HG03558 (cell line): ENCODE measurements at regions not wholly inside any gene's neighbourhood (a gene's known extent, or its start where the extent isn't known, plus 50 kb on each side); places are given as distances from the start of the nearest gene placed in this dataset.
"Not testable (repeated sequence)": the region's sequence is repeated elsewhere in the genome, so short reads cannot be mapped to it uniquely, and the experiment has no call there.

Experiments
- ATAC-seq: cut with Tn5 transposase; IDR thresholded peaks from one replicate; pipeline ENCODE4 v1.9.1; 2021; ENCODE audit warnings: moderate number of reproducible peaks; ENCODE audit not compliant: unreplicated experiment; ENCODE audit errors: extremely low read depth

- ATAC-seq, result no peak
These were observed 513.2 kb upstream of the PTBP2 start for GRCh38 chr1:96208428-96208827.

GRCh38 chr1:96210054-96210453 is 511.5 kb upstream of the PTBP2 start:
- ATAC-seq, result no peak

- no peak for ATAC-seq
These were observed 510.4 kb upstream of the PTBP2 start for GRCh38 chr1:96211202-96211601.

GRCh38 chr1:96214982-96215381 is 506.6 kb upstream of the PTBP2 start:
- no peak for ATAC-seq

- ATAC-seq, result no peak
These were observed 500.9 kb upstream of the PTBP2 start for GRCh38 chr1:96220651-96221050.

GRCh38 chr1:96222701-96223100 is 498.9 kb upstream of the PTBP2 start:
- ATAC-seq, result no peak

GRCh38 chr1:96224229-96224628 is 497.4 kb upstream of the PTBP2 start:
- not testable (repeated sequence) for ATAC-seq

GRCh38 chr1:96233422-96233821 is 488.2 kb upstream of the PTBP2 start:
- no peak for ATAC-seq

- ATAC-seq, result no peak
These were observed 487.3 kb upstream of the PTBP2 start for GRCh38 chr1:96234299-96234698.

- no peak for ATAC-seq
These were observed 485.3 kb upstream of the PTBP2 start for GRCh38 chr1:96236156-96236739.

- ATAC-seq, result no peak
These were observed 483.2 kb upstream of the PTBP2 start for GRCh38 chr1:96238426-96238825.

- no peak for ATAC-seq
These were observed 481.1 kb upstream of the PTBP2 start for GRCh38 chr1:96240438-96240837.

GRCh38 chr1:96253246-96254035 is 468.1 kb upstream of the PTBP2 start:
- no peak for ATAC-seq

- no peak for ATAC-seq
These were observed 465.3 kb upstream of the PTBP2 start for GRCh38 chr1:96256130-96256790.

GRCh38 chr1:96259399-96259798 is 462.2 kb upstream of the PTBP2 start:
- ATAC-seq, result no peak

GRCh38 chr1:96281491-96281890 is 440.1 kb upstream of the PTBP2 start:
- no peak for ATAC-seq

- ATAC-seq, result no peak
These were observed 431.6 kb upstream of the PTBP2 start for GRCh38 chr1:96290033-96290432.

- ATAC-seq, result no peak
These were observed 430.8 kb upstream of the PTBP2 start for GRCh38 chr1:96290801-96291200.

- no peak for ATAC-seq
These were observed 430.1 kb upstream of the PTBP2 start for GRCh38 chr1:96291468-96291867.

- no peak for ATAC-seq
These were observed 429.4 kb upstream of the PTBP2 start for GRCh38 chr1:96292141-96292540.

- ATAC-seq, result no peak
These were observed 424.6 kb upstream of the PTBP2 start for GRCh38 chr1:96296991-96297390.
